ENCODE measurements at regions not wholly inside any gene's neighbourhood (a gene's known extent, or its start where the extent isn't known, plus 50 kb on each side); places are given as distances from the start of the nearest gene placed in this dataset.

DNA sequence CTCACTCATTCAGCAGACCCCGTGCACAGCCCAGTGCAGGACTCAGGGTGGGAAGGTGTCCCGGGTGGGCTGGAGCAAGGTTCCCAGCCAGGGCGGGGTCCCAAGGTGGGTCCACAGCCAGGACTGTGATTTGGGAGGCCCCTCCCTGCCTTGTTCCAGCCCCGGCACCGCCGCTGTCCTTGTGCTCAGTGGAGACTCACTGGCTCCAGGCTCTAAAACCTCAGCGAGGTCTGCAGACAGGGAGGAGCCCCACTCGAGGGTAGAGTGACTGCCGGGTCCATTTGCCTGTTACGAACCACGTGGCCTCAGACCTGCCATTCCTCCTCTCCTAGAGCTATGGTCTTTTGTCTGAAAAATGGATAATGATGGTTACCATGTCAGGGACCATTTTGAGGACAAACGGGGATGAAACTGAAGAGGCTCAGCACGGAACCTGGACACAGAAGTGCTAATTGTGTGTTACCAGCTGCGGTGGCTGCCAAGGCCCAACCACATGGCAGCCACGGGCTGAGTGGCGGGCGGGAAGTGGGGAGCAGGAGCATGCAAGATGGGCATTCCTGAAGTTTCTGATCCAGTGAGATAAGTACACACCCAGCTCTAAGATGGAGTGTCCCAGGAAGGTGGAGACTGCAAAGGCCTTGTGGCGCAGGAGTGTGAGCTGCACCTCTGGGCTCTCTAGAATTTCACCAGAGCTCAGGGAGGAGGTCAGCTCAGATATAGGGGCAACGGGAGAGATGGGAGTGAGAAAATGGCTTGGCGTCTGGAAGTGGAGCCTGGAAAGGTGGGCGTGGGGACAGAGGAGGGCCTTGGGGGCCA lies 317.6 kb downstream of the SEC14L1 start:
- DNase-seq (ENCODE audit: low read depth in 2 of 2), result no peak

DNA sequence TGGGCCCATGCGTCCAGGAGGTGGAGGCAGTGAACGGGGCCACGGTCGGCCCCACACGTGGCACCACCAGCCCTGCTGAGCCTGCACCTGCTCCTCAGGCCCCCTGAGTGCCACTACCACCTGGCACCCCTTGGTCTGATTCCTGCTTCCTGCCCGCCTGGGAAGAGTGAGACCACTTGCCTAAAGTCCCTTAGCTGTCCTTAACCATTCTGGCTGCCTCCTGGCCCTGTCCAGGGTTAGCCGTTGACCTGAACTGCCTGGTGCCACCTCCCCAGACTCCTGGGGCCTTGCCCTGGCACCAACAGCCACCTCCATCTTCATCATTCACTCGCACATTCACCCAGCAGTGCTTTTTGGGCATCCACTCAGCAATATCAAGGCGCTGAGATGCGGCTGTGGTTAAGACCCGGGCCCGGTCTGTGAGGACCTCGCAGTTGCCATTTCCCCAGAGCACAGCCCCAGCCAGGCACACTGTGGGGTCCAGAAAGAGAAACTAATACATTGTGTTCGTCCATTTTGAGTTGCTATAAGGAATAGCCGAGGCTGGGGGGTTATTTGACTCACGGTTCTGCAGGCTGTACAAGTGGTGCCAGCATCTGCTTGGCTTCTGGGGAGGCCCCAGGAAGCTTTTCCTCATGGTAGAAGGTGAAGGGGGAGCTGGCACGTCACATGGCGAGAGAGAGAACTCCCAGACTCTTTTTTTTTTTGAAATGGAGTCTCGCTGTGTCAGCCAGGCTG lies 318.4 kb downstream of the SEC14L1 start:
- no peak for DNase-seq (ENCODE audit: low read depth in 2 of 2)

DNA sequence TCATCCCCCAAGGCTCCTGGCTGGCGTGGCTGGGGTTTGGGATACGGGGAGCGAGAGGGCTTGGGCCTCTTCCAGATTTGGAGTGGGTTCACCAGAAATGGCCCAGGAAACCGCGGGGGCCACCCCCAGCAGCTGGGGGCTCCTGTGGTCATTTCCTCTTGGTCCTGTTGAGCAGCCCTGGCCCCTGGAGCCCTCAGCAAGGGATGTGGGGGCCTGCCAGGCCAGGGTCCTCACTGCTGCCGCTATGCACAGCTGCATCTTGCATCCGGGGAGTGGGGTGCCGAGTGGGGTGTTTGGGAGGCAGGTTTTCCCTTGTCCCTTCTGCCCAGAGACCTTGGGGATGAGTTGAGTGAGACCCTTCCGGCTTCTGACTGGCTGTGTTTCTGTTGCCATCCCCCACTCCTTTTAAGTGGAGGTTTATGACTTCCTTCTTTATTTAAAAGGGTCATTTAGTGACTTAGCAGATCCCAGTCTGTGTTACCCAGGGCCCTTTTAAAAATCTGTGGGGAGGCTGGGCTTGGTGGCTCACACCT lies 319.8 kb downstream of the SEC14L1 start:
- no peak for DNase-seq (ENCODE audit: low read depth in 2 of 2)

DNA sequence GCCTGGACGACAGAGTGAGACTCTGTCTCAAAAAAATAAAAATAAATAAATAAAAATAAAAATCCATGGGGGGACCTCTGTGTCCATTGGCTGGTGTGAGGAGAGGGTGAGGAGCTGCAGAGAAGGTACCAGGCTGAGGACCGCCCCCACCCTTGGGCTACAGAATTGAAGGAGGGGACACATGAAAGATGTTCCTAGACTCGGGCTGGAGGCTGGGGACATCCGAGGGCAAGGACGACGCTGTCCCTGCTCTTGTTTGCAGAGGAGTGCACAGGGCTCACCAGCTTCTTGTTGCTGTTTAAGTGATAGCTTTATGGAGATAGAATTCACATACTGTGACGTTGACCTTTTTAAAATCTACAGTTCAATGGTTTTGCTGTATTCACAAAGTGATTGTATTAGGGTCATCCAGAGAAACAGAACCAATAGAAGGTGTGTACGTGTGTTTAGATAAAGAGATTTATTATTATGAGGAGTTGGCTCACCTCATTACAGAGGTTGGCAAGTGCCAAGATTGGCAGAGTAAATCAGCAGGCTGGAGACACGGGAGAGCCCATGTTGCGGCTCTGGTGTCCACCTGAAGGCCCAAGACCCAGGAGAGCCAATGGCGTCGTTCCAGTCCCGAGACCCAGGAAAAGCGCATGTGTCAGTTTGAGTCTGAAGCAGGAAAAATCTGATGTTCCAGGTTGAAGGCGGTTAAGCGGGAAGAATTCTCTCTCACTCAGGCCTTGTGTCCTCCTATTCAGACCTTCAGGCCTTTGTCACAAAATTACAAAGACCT lies 320.7 kb downstream of the SEC14L1 start:
- no peak for DNase-seq (ENCODE audit: low read depth in 2 of 2)

DNA sequence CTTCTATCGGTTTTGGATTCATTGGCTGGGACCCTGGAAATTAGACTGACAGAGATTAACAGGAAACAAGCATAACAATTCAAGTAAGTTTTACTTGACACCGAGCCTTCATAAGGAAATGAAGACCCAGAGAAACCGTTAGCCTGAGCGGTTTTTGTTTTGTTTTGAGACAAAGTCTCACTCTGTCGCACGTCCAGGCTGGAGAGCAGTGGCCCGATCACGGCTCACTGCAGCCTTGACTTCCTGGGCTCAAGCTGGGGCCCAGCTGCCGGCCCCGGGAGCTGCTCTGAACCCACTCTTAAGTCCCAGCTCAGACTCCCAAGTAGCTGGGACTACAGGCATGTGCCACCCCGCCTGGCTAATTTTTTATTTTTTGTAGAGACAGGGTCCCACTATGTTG lies 321.3 kb downstream of the SEC14L1 start:
- no peak for DNase-seq (ENCODE audit: low read depth in 2 of 2)

DNA sequence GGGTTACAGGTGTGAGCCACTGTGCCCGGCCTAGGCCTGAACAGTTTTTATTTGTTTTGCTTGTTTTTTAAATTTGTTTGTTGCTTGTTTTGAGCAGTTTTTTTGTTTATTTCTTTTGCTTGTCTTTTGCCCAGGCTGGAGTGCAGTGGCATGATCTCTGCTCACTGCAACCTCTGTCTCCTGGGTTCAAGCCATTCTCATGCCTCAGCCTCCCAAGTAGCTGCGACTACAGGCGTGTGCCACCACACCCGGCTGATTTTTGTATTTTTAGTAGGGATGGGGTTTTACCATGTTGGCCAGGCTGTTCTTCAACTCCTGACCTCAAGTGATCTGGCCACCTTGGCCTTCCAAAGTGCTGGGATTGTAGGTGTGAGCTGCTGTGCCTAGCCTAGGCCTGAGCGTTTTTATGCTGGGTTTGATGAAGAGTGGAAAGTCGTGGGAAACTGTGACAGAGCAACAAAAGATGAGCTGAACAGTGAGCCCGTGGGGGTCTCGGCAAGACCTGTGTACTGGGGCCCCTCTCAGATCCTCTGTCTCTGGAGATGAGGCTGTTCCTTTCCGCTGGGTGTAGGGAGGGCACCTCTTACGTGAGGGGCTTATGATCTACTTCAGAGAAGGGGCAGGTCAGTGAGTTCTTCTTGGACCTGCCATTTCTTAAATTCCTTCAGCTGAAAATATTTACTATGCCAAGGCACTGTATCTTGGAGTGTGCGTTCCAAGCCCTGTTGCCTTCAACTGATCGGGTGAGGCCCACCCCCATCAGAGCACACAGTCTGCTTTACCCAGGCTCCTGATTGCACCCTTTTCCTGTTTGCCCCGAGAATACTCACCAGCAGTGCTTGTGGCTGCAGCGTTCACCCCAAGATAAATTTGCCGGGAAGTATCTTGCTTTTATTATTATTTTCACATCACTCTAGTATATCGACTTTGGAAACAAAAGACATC lies 322.1 kb downstream of the SEC14L1 start:
- no peak for DNase-seq (ENCODE audit: low read depth in 2 of 2)

DNA sequence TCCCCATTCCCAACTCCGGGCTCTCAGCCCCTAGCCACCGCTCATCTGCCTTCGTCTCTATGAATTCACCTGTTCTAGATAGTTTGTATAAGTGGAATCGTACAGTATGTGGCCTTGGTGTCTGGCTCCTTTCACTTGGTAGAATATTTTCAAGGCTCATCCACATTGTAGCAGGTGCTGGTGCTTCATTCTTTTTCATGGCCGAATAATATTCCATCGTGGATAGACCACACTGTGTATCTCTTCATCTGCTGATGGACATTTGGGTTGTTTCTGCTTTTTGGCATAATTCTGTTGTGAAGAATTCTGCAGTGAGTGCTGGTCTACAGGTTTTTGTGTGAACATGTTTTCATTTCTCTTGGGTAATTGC lies 324.2 kb downstream of the SEC14L1 start:
- DNase-seq (ENCODE audit: low read depth in 2 of 2), result no peak

DNA sequence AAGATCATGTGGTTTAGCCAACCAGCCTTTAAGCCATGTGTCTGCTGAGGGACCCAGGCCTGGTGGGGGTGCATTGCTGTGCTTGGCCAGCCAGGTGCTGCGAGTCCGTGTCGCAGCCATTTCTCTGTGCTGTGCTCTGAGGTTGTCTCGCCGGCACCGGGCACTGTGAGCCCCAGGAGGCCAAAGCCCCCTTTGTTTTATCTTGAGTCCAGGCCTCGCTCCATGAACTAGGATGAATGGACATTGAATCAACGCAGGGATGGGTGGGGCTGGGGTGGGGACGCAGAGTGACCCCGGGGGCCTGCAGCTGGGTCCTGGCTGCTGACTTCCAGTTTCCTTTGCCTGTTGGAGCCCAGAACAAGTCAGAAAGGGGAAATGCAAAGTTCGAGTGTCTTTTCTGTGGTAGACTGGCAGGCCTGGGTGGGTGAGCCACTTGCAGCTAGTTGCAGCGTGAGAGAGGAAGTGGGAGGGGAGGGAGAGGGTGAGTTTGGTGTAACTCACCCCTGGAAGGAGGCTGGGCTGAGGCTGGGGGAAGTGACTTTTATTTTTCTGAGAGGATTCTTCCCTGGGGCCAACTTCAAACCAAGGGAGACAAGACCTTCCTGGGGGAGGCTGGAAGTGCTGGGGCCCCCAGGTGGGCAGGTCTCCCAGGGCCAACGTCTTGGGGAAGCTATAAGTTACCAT lies 324.7 kb downstream of the SEC14L1 start:
- DNase-seq (ENCODE audit: low read depth in 2 of 2), result peak in 1 of 2 donors; percentile 69

DNA sequence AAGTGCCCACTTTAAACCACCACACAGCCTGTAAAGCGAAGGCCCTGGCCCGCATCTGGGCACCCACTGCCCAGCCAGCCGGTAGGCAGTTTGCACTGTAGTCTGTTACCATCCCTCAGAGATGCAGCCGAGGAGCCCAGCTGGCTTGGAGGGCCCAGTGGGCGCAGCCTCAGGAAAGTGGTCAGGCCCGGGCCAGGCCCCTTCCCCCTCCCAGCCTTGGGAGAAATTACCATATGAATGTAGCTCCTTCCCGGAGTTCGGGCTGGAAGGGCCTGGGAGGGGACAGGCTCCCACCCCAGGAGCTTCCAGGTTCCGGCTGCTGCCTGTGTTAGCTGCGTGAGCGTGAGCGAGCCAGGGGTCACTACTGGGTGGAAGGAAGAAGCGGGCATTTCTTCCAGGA lies 325.4 kb downstream of the SEC14L1 start:
- DNase-seq (ENCODE audit: low read depth in 2 of 2), result no peak

DNA sequence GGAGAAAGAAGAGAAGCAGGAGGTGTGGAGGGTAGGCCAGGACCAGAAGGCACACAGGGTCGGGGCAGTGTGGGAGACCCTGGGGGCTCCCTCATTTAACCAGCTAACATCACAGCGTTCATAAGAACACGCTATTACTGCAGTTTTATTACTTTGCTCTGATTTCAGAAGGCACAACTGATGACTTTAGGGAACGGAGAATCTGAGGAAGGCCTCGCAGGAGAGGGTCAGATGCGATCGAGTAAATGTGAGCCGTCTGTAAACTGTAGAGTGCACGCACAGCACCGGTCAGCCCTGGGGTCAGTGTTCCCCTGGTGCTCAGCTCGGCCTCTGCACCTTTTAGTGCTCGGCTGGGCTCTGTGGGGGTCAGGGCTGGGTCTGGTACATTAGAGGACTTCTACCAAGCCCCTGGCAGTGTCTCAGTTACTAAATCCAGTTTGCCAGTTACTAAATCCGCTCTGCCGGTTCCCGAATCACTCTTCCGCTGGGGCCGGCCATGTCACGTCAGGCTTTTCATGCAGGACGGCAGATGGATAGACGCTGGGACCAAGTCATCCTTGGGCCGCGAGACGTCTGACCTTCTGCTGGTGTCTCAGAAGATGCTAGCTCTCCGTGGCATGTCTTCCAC lies 325.9 kb downstream of the SEC14L1 start:
- DNase-seq (ENCODE audit: low read depth in 2 of 2), result no peak

DNA sequence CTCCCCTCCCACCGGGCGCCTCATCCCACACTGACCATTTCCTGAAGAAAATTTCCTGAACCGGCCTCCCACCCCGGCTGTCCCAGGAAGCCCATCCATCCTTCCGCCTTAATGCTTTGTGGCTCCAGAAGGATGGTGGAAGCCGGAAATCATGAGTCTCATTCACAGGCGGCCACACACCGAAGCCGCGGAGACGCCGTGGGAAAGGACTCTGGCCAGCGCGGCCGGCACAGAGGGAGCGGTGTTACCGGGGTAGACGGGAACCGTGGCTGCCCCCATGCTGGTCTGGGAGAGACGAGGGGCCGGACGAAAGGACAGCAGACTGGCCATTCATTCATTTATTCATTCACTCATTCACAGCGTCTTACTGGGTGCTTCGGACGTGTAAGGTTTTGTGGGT lies 326.8 kb downstream of the SEC14L1 start:
- no peak for DNase-seq (ENCODE audit: low read depth in 2 of 2)

DNA sequence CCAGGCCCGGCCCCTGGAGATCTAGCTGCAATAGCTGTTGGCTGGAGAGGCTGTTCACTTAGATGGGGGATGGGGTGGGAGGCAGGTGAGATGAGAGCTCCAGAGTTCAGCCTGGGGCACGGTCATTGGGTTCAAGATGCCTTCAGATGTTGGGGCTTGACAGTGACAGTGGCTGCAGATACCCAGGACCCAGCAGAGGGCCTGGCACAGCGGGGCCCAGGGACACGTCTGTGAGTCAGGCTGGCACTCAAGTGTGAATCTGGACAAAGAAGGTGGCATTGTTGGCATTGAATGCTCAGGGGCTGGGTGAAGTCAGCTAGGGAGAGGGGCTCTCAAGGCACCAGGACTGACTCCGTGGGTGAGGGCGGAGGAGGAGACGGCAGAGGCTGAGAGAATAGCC lies 328.1 kb downstream of the SEC14L1 start:
- DNase-seq (ENCODE audit: low read depth in 2 of 2), result no peak

DNA sequence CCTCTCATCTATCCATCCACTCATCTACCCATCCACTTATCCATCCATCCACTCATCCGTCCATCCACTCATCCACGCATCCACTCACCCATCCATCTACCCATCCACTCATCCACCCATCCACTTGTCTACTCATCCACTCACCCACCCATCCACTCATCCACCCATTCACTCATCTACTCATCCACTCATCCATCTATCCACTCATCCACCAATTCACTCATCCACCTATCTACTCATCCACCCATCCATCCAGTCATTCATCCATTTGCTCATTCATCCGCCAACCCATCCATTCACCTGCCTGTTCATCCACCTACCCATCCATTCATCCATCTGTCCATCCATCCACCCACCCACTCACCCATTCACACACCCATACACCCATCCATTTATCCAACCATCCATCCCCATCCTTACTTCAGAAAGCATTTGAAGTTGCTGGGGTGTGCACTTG lies 329.6 kb downstream of the SEC14L1 start:
- DNase-seq (ENCODE audit: low read depth in 2 of 2), result no peak

DNA sequence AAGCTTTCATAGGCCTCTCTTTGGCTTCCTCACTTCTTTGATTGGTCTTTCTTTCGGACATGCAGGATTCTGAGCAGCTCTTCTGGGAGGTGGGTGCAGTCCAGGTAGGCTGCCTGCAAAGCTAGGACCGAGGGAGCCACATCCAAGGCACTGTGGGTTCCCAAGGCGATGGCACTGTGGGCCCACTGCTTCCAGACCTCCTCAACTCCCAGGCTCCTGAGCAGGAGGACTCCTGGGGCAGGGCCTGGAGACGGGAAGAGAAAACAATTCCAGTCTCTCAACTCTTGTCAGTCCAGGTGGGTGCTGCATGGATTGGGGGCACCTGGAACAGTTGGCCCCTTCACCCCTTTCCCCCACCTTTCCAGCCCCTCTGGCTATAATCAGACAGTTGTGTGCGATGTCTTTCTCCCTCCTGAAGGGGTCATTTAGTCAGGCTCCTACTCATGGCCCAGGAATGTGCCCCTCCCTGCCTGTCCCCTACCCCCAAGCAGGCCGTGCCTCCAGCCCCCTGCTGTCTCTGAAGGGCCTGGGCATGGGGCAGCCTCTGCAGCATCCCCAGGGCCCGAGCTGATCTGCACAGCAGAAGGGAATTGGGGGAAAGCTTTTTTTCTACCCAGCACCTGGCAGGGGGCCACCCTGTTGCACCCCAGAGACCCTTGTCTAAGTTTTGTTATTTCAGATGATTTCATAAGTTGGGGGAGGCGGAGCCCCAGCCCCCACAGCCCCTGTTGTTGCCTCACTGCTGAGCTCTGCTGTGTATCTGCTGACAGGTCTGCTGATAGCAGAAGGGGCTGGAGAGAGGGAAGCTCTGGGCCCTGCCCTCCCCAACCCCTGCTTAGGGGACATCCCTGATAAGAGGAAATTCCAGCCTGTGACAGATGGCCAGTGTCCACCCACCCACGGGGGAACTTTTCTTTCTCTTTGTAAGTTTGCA lies 330.3 kb downstream of the SEC14L1 start:
- DNase-seq (ENCODE audit: low read depth in 2 of 2), result no peak

DNA sequence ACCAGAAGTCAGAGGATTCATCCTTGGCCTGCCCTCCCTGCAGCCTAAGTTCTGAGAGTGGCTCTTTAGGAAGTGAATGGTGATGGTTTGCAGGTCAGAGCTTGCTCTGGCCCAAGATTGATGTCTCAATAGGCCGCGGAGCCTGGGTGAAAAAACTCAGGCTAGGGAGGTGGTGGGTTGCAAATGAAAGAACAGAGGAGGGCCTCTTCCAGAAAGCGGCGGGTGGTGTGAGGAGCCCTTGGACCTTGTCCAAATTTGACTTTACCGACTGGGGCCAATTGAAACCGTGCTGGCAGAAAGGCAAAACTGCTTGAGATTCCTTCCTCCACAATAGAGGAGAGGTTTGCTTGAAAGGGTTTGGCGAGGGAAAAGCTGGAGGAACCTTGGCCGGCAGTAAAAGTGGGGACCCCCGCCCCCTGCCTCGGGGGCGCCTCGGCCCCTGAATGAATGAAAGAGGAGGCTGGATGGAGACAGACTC lies 331.3 kb downstream of the SEC14L1 start:
- DNase-seq (ENCODE audit: low read depth in 2 of 2), result no peak

DNA sequence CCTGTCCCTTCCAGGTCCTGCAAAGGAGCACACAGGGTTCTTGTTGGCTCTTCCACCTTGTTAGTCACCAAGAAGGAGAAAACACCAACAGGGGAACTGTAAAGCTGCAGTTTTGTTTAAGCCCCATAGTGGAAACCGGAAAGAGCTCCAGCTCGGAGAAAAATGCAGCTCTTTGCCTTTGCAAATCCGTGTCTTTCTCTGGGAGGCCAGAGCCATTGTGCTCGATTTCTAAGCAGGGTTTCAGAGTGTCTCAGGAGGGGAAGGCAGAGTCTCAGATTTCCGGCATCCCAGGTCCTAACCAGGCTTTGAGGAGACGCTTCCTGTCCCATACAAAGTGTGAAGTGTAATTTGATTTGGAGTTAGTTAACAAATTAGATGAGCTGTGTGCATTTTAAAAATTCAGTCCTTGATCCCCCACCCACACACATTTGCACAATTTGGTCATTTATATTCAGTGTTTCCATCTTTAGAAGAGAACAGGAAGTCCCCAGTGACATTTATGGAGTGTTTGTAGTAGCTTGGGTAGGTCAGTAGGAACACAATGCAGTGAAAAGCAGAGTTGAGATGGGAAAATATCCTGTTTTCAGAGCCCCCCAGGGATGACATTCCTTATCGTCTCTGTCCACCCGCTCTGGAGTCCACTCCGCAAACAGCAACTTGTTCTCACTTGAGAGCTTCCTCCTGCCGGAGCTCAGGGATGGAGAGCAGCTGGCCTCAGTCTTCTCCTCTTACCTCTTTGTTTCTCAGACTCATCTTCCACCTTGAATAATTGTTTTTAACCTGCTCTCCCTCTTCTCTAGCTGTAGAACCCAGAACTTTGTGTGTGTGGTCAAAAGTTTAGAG lies 331.9 kb downstream of the SEC14L1 start:
- DNase-seq (ENCODE audit: low read depth in 2 of 2), result no peak

DNA sequence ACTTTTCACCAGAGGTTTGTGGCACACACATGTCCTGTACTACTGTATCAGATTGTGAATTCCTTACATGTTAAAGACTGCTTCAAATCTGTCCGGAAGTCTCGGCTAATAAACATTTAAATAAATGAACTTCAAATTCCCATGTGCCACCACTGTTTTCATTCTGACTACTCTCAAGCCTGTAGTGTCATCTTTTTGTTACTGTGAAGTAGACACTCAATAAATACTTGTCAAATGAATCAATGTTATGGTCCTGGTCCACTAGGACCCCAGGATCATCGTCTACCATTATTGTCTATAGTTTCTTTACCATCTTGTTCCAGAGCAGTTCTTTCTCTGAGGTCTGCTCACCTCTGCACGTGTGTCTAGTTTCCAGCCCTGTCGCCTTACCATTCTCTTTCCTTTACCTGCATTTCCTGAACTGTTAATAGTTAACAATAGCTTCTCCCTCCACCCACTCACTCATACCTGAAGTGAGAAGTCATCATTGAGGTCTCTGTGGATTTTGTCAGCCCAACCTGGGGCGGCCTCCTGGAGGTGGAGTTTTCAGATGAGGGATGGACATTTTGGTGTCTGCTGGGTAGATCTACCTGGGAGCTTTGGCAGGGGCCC lies 333.0 kb downstream of the SEC14L1 start:
- DNase-seq (ENCODE audit: low read depth in 2 of 2), result no peak

Data from stimulated activated CD4-positive, alpha-beta T cell treated with anti-CD3 and anti-CD28 coated beads, Interleukin-1b, Interleukin-23, amount 100 ng/mL, for 4 hours (primary cell).